Endodermal cell (in vitro differentiated cells): ENCODE measurements at regions not wholly inside any gene's neighbourhood (a gene's known extent, or its start where the extent isn't known, plus 50 kb on each side); places are given as distances from the start of the nearest gene placed in this dataset.
A peak's percentile ranks its signal among the peaks of the same experiment; 100 is the strongest.

Experiments used
- DNase-seq: peaks from one replicate; pipeline ENCODE4 v3.0.0-alpha.2; 2017
- H3K27ac ChIP-seq: 2 replicates; pipeline ENCODE4 v1.5.1; 2013; ENCODE audit warnings: mild to moderate bottlenecking, low read depth, low read length, moderate library complexity
- H3K27me3 ChIP-seq: 2 replicates; pipeline ENCODE4 v1.6.1; 2013; ENCODE audit warnings: mild to moderate bottlenecking, low read length, moderate library complexity; ENCODE audit not compliant: insufficient read depth, control insufficient read depth, poor library complexity, severe bottlenecking
- H3K36me3 ChIP-seq: 2 replicates; pipeline ENCODE4 v1.7.0; 2013; ENCODE audit warnings: mild to moderate bottlenecking, low read length, moderate library complexity; ENCODE audit not compliant: control insufficient read depth, insufficient read depth
- H3K4me1 ChIP-seq: one replicate; pipeline ENCODE4 v1.7.0; 2013; ENCODE audit warnings: low read length; ENCODE audit not compliant: control insufficient read depth, insufficient read depth
- H3K4me3 ChIP-seq: 2 replicates; pipeline ENCODE4 v1.5.1; 2013; ENCODE audit warnings: mild to moderate bottlenecking, low read length, moderate library complexity
- H3K9ac ChIP-seq: 2 replicates; pipeline ENCODE4 v1.6.1; 2013; ENCODE audit warnings: mild to moderate bottlenecking, low read length, moderate library complexity; ENCODE audit not compliant: poor library complexity, severe bottlenecking; ENCODE audit errors: extremely low read depth
- H3K9me3 ChIP-seq: 2 replicates; pipeline ENCODE4 v1.6.1; 2013; ENCODE audit warnings: mild to moderate bottlenecking, low read length, moderate library complexity; ENCODE audit not compliant: control insufficient read depth
- H3K27ac Mint-ChIP-seq: 2 replicates; pipeline ENCODE4 v1.8.0; 2020; ENCODE audit warnings: mixed read lengths
- H3K27me3 Mint-ChIP-seq: 2 replicates; pipeline ENCODE4 v1.8.0; 2021; ENCODE audit warnings: mild to moderate bottlenecking, mixed read lengths; ENCODE audit not compliant: insufficient read depth
- H3K36me3 Mint-ChIP-seq: 2 replicates; pipeline ENCODE4 v1.8.0; 2020; ENCODE audit warnings: low read depth, mixed read lengths
- H3K4me1 Mint-ChIP-seq: 2 replicates; pipeline ENCODE4 v1.8.0; 2020; ENCODE audit warnings: mixed read lengths
- H3K4me3 Mint-ChIP-seq: 2 replicates; pipeline ENCODE4 v1.8.0; 2020; ENCODE audit warnings: mild to moderate bottlenecking, moderate library complexity, mixed read lengths
- H3K9me3 Mint-ChIP-seq: 2 replicates; pipeline ENCODE4 v1.8.0; 2020; ENCODE audit warnings: mild to moderate bottlenecking, mixed read lengths
- CTCF ChIP-seq: fragments of 200-600 bp; sonication (generic); conservative IDR thresholded peaks from 2 replicates; pipeline ENCODE4 v1.5.0; 2021; ENCODE audit warnings: antibody characterized with exemption, mild to moderate bottlenecking
- WGBS, 2 experiments: methylation state at CpG; one replicate each; pipeline versions ENCODE4 v1.1.5 to v1.1.7; 2013; ENCODE audit warnings: missing lambda C conversion rate in 2 of 2, mixed read lengths in 1 of 2; ENCODE audit not compliant: insufficient coverage in 1 of 2, insufficient read length in 1 of 2; 5-methylcytosine and 5-hydroxymethylcytosine counted together

- DNase-seq, result peak; percentile 28
- Mint-ChIP-seq H3K4me1 (peaks cover 2% of the 10 kb centered on the region), H3K27ac (no peak overlapping the region), H3K4me3 (no peak overlapping the region), H3K36me3 (no peaks in the 10 kb centered on the region), H3K27me3 (peaks cover 13% of the 10 kb centered on the region), H3K9me3 (no peaks in the 10 kb centered on the region)
- Histone ChIP-seq H3K9ac (no peak overlapping the region), H3K4me3 (no peak overlapping the region), H3K9me3 (no peaks in the 10 kb centered on the region), H3K36me3 (no peaks in the 10 kb centered on the region), H3K27me3 (no peaks in the 10 kb centered on the region), H3K27ac (no peak overlapping the region), H3K4me1 (no peaks in the 10 kb centered on the region)
- no peak for TF ChIP-seq CTCF
- WGBS, 2 experiments, result 77% methylated on average over 2 of the region's 2 CpGs; no CpG with 5 or more reads in 1 of the 2 experiments
Observed at GRCh38 chr17:73934696-73935095, 268.8 kb upstream of the RPL38 start.

GRCh38 chr17:73936908-73937627 is 266.4 kb upstream of the RPL38 start:
- H3K4me1 Mint-ChIP-seq, result no peaks in the 10 kb centered on the region
- 87 to 100% methylated on average over 3 to 8 of the region's 8 CpGs for WGBS, 2 experiments
- peaks cover 29% of the 10 kb centered on the region for H3K27me3 Mint-ChIP-seq
- no peaks in the 10 kb centered on the region for H3K36me3 Mint-ChIP-seq
- Histone ChIP-seq H3K36me3 (no peaks in the 10 kb centered on the region), H3K27me3 (no peaks in the 10 kb centered on the region), H3K27ac (no peak overlapping the region), H3K4me1 (no peaks in the 10 kb centered on the region), H3K4me3 (no peak overlapping the region), H3K9me3 (no peaks in the 10 kb centered on the region), H3K9ac (no peak overlapping the region)
- peak; percentile 28 for TF ChIP-seq CTCF
- no peak overlapping the region for H3K27ac Mint-ChIP-seq
- H3K4me3 Mint-ChIP-seq, result no peak overlapping the region
- no peaks in the 10 kb centered on the region for H3K9me3 Mint-ChIP-seq
- DNase-seq, result no peak

GRCh38 chr17:73938706-73939105 is 264.8 kb upstream of the RPL38 start:
- Histone ChIP-seq H3K4me3 (no peak overlapping the region), H3K27me3 (no peaks in the 10 kb centered on the region), H3K9ac (no peak overlapping the region), H3K9me3 (no peaks in the 10 kb centered on the region), H3K36me3 (no peaks in the 10 kb centered on the region), H3K4me1 (no peaks in the 10 kb centered on the region), H3K27ac (no peak overlapping the region)
- Mint-ChIP-seq H3K27me3 (peaks cover 32% of the 10 kb centered on the region), H3K36me3 (no peaks in the 10 kb centered on the region), H3K4me1 (no peaks in the 10 kb centered on the region), H3K9me3 (no peaks in the 10 kb centered on the region), H3K27ac (no peak overlapping the region), H3K4me3 (no peak overlapping the region)
- no peak for TF ChIP-seq CTCF
- peak; percentile 35 for DNase-seq
- 94 to 100% methylated on average over 1 to 2 of the region's 2 CpGs for WGBS, 2 experiments
